K562 (cell line): ENCODE measurements at regions not wholly inside any gene's neighbourhood (a gene's known extent, or its start where the extent isn't known, plus 50 kb on each side); places are given as distances from the start of the nearest gene placed in this dataset.

Source experiments
- AFF1 ChIP-seq, 2 experiments: fragments of 450-650 bp; IDR thresholded peaks; 2 replicates each; pipeline ENCODE4 v1.6.1; 2018; ENCODE audit warnings: mild to moderate bottlenecking in 2 of 2, low read depth in 1 of 2; ENCODE audit not compliant: partially characterized antibody in 2 of 2
- CHD2 ChIP-seq: IDR thresholded peaks from 2 replicates; pipeline ENCODE4 v1.6.1; 2011; ENCODE audit warnings: low read depth, low read length
- CTCF ChIP-seq, 3 experiments: IDR thresholded peaks in 2 of 3; conservative IDR thresholded peaks in 1 of 3; 2 replicates each; pipeline ENCODE4 v1.5.1; 2011 to 2012; ENCODE audit warnings: low read length in 3 of 3, mild to moderate bottlenecking in 3 of 3, control low read depth in 2 of 3, improper control_type of control experiment in 1 of 3, inconsistent platforms in 1 of 3, low read depth in 1 of 3, mixed read lengths in 1 of 3, moderate library complexity in 1 of 3; ENCODE audit not compliant: insufficient read depth in 2 of 3
- EZH2 ChIP-seq: IDR thresholded peaks from 2 replicates; pipeline ENCODE4 v1.6.1; 2012; ENCODE audit warnings: low read depth, mild to moderate bottlenecking, inconsistent platforms, low read length, borderline replicate concordance
- GATA2 ChIP-seq: sonication (generic); formaldehyde crosslinking; IDR thresholded peaks from 2 replicates; pipeline ENCODE4 v1.4.0; 2020; ENCODE audit warnings: mild to moderate bottlenecking, missing genetic modification reagents
- NELFE ChIP-seq: IDR thresholded peaks from 2 replicates; pipeline ENCODE4 v1.6.1; 2011; ENCODE audit warnings: mild to moderate bottlenecking; ENCODE audit not compliant: insufficient read depth, insufficient read length
- TCF3 ChIP-seq: sonication (generic); formaldehyde crosslinking; IDR thresholded peaks from 2 replicates; pipeline ENCODE4 v1.4.0; 2020; ENCODE audit warnings: mild to moderate bottlenecking, missing genetic modification reagents
- ZEB2 ChIP-seq: fragments of 450-650 bp; IDR thresholded peaks from 2 replicates; pipeline ENCODE4 v1.6.1; 2016
- ZNF507 ChIP-seq: conservative IDR thresholded peaks from 2 replicates; pipeline ENCODE4 v1.6.1; 2017; ENCODE audit warnings: missing genetic modification characterization, missing compliant biosample characterization

- TF ChIP-seq CTCF (IDR thresholded peaks at IDR 0.05 in 2 of 3, conservative IDR thresholded peaks at IDR 0.05 in 1 of 3; ENCODE audit: insufficient read depth in 2 of 3, low read depth in 1 of 3, low read length in 3 of 3) (no peak), ZNF507 (no peak), GATA2 (CRISPR knock-in tag) (no peak), EZH2 (no peak), NELFE (no peak), ZEB2 (no peak), CHD2 (no peak), TCF3 (CRISPR knock-in tag) (no peak), AFF1 (IDR thresholded peaks at IDR 0.05; ENCODE audit: low read depth in 1 of 2, partially characterized antibody in 2 of 2) (no peak)
These were observed 165.4 kb downstream of the RBM43 start for GRCh38 chr2:151096235-151096634.
